ENCODE measurements at regions not wholly inside any gene's neighbourhood (a gene's known extent, or its start where the extent isn't known, plus 50 kb on each side); places are given as distances from the start of the nearest gene placed in this dataset.

DNA sequence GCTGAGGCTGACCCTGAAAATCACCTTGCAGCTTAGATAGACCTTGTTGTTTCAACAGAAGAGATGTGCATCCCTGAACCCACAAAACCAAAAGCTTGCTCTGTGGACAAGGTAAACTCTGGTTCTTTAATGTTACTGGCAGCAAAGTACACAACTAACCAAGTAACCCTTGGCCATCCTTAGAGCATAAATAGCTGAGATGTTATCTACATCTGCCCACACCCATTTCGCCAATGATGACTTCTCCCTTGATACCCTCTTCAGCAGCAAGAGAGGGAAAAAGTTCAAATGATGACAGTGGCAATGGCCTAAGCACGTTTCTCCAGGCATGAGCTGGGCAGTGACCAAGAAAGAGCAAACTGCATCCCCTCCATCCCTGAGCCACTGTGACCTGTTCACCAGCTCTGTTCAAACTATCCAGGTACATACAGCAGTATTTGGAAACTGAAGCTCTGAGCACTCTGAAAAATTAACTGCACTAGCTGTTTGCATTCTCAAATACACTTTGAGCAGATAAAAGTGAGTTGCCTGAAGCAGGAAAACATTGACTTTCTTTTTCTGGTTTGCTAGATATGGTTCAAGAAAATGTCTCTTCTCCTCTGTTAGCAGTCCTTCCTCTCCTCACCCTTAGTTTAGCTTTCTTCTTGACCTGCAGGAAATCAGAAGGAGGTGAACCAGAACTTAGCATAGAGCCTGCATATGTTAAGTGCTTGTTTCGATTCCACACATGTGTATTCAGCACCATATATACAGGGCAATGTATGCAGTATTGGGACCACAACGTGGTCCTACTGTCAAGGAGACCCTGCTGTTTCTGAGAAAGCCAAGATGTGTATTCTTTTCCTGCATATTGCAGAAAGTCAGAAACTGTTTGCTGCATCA, 231.7 kb downstream of the FOXO1 start:
- TF ChIP-seq, protein P1, sequence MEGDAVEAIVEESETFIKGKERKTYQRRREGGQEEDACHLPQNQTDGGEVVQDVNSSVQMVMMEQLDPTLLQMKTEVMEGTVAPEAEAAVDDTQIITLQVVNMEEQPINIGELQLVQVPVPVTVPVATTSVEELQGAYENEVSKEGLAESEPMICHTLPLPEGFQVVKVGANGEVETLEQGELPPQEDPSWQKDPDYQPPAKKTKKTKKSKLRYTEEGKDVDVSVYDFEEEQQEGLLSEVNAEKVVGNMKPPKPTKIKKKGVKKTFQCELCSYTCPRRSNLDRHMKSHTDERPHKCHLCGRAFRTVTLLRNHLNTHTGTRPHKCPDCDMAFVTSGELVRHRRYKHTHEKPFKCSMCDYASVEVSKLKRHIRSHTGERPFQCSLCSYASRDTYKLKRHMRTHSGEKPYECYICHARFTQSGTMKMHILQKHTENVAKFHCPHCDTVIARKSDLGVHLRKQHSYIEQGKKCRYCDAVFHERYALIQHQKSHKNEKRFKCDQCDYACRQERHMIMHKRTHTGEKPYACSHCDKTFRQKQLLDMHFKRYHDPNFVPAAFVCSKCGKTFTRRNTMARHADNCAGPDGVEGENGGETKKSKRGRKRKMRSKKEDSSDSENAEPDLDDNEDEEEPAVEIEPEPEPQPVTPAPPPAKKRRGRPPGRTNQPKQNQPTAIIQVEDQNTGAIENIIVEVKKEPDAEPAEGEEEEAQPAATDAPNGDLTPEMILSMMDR (IDR thresholded peaks at IDR 0.05; ENCODE audit: insufficient read depth, low read depth, low read length) = no peak
- TF ChIP-seq EZH2 (IDR thresholded peaks at IDR 0.05; ENCODE audit: insufficient read depth, low read length) = no peak

Measured in astrocyte (in vitro differentiated cells and primary cell).